ENCODE measurements at regions not wholly inside any gene's neighbourhood (a gene's known extent, or its start where the extent isn't known, plus 50 kb on each side); places are given as distances from the start of the nearest gene placed in this dataset.

GRCh38 chr10:111874576-111874975 is 309.0 kb downstream of the GPAM start:
- TF ChIP-seq CTCF (IDR thresholded peaks at IDR 0.05) (no peak), POLR2A (IDR thresholded peaks at IDR 0.05) (no peak)

Measured in lower leg skin (tissue), 3 donors.